HTR-8/SVneo (cell line): ENCODE measurements at regions not wholly inside any gene's neighbourhood (a gene's known extent, or its start where the extent isn't known, plus 50 kb on each side); places are given as distances from the start of the nearest gene placed in this dataset.
"Not testable (repeated sequence)": the region's sequence is repeated elsewhere in the genome, so short reads cannot be mapped to it uniquely, and the experiment has no call there.

Experiments used
- DNase-seq: peaks from one replicate; pipeline ENCODE4 v3.0.0; 2011; ENCODE audit warnings: low spot score, mixed read lengths; ENCODE audit not compliant: insufficient read length
- FAIRE-seq: peaks from 2 replicates; lab custom pipeline; 2011; peaks lifted over from hg19 to GRCh38; lab: Jason Lieb, UNC

DNA sequence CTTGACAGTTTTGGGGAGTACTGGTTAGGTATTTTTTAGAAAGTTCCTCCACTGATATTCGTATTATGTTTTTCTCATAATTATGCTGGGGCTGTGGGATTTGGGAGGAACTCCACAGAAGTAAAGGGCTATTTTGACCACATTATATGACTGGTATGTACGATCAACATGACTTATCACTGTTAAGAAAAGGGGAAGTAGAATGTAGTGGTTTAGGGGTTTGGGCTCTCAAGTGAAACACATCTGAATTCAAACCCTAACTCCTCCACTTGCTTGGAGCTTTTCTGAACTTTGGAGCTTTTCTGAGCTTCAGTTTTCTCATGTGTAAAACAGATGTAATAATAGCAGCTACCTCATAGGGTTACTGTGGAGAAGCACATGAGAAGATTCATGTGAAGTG, 96.4 kb upstream of the C1GALT1C1 start:
- no peak for FAIRE-seq
- no peak for DNase-seq

DNA sequence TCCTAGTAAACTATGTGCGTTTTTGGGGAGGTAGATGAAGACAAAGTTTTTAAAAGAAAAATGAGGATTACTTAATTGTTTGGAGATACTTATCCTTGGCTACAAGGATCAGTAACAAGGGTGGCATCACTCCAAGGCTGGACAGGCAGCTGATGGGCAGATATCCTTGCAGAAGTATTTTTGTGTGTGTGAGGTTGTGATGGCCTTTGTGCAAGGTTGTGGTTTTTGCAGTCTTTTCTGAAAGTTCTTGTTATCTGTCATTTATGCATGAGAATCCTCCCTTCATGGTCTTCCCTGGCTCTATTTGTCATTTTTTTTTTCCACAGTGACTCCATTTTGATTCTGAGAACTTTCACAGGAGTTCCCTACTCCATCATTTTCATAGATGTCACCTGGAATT, 96.0 kb upstream of the C1GALT1C1 start:
- FAIRE-seq (no peak), DNase-seq (no peak)

DNA sequence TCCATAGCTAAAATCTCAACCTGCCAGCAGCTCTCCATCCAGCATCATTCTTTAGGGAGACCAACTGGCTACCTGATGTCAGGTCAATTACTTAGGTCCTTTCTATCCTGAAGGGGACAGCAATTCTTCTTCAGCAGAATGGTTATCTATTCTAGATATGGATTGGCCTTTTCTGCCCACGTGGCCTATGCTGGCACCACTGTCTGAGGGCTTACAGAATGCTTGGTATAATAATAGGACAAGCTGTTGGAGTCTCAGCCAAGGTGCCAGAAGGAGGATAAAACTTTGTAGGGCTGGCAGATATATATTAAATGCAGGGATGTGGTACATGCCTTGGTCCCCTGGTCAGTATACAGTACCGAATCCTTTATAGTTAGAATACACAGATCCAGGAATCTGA, 89.8 kb upstream of the C1GALT1C1 start:
- DNase-seq, result no peak

DNA sequence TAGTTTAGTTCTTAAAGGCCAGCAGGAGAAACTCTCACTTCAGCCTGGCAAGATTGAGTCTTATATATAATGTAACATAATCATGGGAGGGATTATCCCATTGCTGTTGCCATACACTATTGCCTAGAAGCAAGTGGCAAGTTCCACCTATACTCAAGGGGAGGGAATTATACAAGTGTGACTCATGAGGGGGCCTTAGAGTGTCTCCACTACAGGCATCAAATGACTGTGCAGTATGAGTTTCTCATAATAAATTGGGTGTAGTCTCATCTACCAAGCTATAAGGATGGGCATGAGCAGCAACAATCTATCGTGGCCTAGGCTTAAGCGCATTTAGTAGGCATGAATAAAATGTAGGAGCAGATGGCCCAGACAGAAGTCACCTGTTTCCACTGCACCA, 89.1 kb upstream of the C1GALT1C1 start:
- DNase-seq (no peak), FAIRE-seq (no peak)

More for the DNA sequence above, 89.8 kb upstream of the C1GALT1C1 start:
- no peak for FAIRE-seq

DNA sequence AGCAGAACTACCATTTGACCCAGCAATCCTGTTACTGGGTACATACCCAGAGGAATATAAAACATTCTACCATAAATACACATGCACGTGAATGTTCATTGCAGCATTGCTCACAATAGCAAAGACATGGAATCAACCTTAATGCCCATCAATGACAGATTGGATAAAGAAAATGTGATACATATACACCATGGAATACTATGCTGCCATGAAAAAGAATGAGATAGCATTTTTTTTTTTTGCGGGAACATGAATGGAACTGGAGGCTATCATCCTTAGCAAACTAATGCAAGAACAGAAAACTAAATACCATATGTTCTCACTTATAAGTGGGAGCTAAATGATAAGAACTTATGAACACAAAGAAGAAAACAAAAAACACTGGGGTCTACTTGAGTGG, 72.5 kb upstream of the C1GALT1C1 start:
- not testable (repeated sequence) for FAIRE-seq, DNase-seq

DNA sequence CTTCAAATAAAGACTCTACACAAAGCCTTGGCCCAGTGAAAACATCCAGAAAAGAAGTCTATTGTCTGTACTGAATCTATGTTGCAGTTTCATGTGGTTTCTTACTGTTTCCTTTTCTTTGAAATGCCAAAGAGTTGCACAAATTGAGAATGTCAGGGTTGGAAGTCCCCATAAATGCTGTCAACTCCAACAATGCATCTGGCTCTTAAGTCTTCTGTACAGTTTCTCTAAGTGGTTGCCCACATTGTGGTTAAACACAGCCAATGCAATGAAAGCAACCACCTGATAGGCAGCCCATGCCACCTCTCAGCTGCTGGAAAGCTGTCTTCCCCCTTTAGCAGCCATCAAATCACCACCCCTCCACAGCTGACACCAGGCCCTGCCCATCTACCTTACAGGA, 67.2 kb upstream of the C1GALT1C1 start:
- DNase-seq, result no peak
- no peak for FAIRE-seq

DNA sequence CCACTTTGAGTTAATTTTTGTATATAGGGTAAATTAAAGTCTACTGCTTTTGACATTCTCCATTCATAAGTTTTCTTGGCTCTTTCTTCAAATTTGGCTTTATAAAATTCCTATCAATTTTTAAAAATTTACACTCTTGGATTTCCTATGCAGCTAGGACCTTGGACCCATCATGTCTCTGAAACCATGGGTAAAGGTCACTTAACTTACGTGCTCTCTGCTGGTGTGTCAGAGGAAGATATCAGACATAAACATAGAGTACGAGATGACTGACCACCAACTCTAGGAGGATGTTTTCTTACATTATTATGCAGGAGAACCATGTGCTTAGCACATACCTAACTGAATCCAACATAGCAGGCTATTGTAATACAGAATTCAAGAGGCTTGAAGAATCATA, 62.5 kb upstream of the C1GALT1C1 start:
- DNase-seq, result no peak
- no peak for FAIRE-seq

DNA sequence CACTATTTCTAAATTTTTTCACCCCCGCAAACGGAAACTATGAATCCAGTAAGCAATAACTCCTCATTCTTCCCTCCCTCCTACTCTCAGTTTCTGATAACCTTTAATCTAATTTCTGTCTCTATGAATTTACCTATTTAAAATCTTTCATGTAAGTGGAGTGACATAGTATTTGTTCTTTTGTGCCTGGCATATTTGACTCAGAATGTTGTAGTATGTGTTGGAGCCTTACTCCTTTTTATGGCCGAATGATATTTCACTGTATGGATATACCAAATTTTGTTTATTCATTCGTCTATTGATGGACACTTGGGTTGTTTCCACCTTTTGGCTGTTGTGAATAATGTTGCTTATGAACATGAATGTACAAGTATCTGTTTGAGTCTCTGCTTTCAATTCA, 61.1 kb upstream of the C1GALT1C1 start:
- DNase-seq, result no peak
- no peak for FAIRE-seq

DNA sequence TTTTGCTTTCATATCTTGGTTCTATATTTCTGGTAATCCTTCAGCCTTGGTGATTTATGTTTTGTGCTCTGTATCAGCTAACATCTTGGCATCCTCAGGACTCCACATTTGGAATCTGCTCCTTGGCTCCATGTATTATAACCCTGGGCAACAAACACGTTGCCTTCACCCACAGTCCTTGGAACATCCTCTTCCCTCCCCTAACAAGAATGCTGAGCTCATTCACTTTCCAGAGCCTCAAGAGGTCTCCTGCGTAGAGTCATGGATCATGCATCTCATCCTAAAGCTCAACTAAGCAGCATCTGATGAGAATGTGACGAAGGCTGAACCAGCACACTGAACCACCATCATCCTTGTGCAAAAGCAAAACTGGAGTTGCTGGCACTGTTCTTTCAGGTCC, 60.5 kb upstream of the C1GALT1C1 start:
- no peak for DNase-seq
- FAIRE-seq, result no peak

DNA sequence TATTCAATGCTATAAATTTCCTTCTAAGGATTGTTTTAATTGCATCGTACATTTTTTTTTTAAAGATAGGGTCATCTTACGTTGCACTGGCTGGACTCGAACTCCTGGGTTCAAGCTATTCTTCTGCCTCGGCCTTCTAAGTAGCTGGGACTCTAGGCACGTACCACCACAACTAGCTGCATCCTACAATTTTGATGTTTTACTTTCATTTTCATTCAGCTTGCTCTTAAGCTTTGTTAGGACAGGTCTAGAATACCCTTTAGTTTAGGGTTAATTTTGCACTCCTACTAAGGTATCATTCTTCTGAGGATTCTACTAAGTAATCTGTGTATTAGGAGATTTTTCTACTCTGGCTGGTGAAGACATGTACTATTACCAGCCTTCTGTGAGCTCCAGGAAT, 50.2 kb upstream of the C1GALT1C1 start:
- DNase-seq (no peak), FAIRE-seq (no peak)
